ENCODE measurements at regions not wholly inside any gene's neighbourhood (a gene's known extent, or its start where the extent isn't known, plus 50 kb on each side); places are given as distances from the start of the nearest gene placed in this dataset.

- no peak for DNase-seq
- no peak for TF ChIP-seq POLR2AphosphoS5 (IDR thresholded peaks at IDR 0.05)
- TF ChIP-seq, protein P1, sequence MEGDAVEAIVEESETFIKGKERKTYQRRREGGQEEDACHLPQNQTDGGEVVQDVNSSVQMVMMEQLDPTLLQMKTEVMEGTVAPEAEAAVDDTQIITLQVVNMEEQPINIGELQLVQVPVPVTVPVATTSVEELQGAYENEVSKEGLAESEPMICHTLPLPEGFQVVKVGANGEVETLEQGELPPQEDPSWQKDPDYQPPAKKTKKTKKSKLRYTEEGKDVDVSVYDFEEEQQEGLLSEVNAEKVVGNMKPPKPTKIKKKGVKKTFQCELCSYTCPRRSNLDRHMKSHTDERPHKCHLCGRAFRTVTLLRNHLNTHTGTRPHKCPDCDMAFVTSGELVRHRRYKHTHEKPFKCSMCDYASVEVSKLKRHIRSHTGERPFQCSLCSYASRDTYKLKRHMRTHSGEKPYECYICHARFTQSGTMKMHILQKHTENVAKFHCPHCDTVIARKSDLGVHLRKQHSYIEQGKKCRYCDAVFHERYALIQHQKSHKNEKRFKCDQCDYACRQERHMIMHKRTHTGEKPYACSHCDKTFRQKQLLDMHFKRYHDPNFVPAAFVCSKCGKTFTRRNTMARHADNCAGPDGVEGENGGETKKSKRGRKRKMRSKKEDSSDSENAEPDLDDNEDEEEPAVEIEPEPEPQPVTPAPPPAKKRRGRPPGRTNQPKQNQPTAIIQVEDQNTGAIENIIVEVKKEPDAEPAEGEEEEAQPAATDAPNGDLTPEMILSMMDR (IDR thresholded peaks at IDR 0.05 in 8 of 11, conservative IDR thresholded peaks at IDR 0.05 in 3 of 11): no peak
- no peak for TF ChIP-seq POLR2A (IDR thresholded peaks at IDR 0.05)
- no peaks in the 10 kb centered on the region for H3K36me3 ChIP-seq
- no peaks in the 10 kb centered on the region for H3K9me3 ChIP-seq
- H3K27ac ChIP-seq: no peak overlapping the region
- intact Hi-C loops (cut with DNase I; ENCODE audit: low total_unique reads): no loop called here
- no peaks in the 10 kb centered on the region for H3K4me1 ChIP-seq
- H3K27me3 ChIP-seq (replicated peaks in 1 of 7): peaks cover 0 to 22% (median 0%) of the 10 kb centered on the region in 7 donors
- no peak overlapping the region for H3K4me3 ChIP-seq
- 74 to 92% (median 80%) methylated on average over 2 of the region's 2 CpGs for WGBS, 5 donors
Measured at GRCh38 chr2:45236268-45236667, 227.0 kb upstream of the SIX2 start.

DNA sequence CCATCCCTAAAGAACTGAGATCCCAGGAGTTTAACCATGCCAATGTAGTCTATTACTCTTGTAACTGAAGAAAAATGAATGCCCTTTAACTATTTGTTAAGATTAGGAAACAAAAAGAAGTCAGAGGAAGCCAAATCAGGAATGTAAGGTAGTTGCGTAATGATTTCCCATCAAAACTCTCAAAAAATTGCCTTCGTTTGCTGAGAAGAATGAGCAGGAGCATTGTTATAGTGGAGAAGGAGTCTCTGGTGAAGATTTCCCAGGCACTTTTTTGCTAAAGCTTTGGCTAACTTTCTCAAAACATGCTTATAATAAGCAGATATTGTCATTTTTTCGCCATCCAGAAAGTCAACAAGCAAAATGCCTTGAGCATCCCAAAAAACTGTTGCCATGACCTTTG, 224.0 kb upstream of the SIX2 start:
- Histone ChIP-seq H3K27ac (no peak overlapping the region), H3K27me3 (replicated peaks in 1 of 7) (peaks cover 0 to 14% (median 0%) of the 10 kb centered on the region in 7 donors), H3K4me1 (no peaks in the 10 kb centered on the region), H3K36me3 (no peaks in the 10 kb centered on the region), H3K4me3 (no peak overlapping the region), H3K9me3 (peaks cover 0 to 1% (median 0%) of the 10 kb centered on the region in 8 donors)
- TF ChIP-seq, protein P1 (IDR thresholded peaks at IDR 0.05 in 8 of 11, conservative IDR thresholded peaks at IDR 0.05 in 3 of 11): no peak
- TF ChIP-seq POLR2A (IDR thresholded peaks at IDR 0.05): no peak
- TF ChIP-seq POLR2AphosphoS5 (IDR thresholded peaks at IDR 0.05): no peak
- 78 to 90% (median 86%) methylated on average over 3 of the region's 3 CpGs for WGBS, 5 donors
- intact Hi-C loops (cut with DNase I; ENCODE audit: low total_unique reads): no loop called here
- no peak for DNase-seq

DNA sequence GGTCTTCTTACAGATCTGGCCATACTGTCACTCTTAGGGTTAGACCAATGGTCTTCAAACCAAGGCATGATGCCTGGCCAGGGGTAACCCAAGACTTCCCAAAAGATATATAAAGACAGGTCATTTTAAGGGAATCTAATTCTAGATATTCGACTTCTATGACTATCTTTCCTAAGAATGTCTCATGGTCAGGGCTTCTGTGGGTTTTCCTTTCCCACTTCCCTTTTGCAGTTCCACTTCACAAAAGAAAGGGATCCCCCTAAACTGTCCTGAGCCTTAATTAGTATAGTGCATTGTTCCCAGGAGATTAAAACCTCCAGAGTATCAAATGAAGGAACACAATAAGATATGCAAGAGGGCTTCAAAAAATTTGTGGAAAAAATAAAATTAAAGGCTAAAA, 223.6 kb upstream of the SIX2 start:
- Histone ChIP-seq H3K4me1 (no peaks in the 10 kb centered on the region), H3K9me3 (peaks cover 0 to 6% (median 1%) of the 10 kb centered on the region in 8 donors), H3K27me3 (replicated peaks in 1 of 7) (peaks cover 0 to 10% (median 0%) of the 10 kb centered on the region in 7 donors), H3K27ac (no peak overlapping the region), H3K36me3 (no peaks in the 10 kb centered on the region), H3K4me3 (no peak overlapping the region)
- 45 to 64% (median 52%) methylated on average over 1 of the region's 1 CpG for WGBS, 5 donors
- no peak for DNase-seq
- intact Hi-C loops (cut with DNase I; ENCODE audit: low total_unique reads): no loop called here
- TF ChIP-seq, protein P1 (IDR thresholded peaks at IDR 0.05 in 8 of 11, conservative IDR thresholded peaks at IDR 0.05 in 3 of 11): no peak
- TF ChIP-seq POLR2A (IDR thresholded peaks at IDR 0.05) (no peak), POLR2AphosphoS5 (IDR thresholded peaks at IDR 0.05) (no peak)

DNA sequence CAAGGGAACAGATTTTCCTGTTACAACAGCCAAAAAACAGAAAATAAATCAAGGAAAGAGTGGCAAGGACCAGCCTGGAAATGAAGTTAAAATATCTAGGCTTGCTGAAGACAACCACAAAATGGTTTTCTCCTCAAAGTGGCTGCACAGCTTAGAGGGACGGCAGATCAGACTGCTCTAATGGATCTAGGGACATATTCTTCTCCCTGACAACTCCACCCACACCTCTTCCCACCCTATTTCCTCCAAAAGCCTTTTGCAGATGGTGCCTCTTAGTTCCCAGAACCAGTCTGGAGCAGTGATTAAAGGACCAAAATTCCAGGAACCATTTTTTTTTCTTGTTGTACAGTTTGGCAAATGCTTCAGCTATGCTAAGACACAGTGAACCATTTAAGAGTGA, 220.2 kb upstream of the SIX2 start:
- TF ChIP-seq, protein P1 (IDR thresholded peaks at IDR 0.05 in 8 of 11, conservative IDR thresholded peaks at IDR 0.05 in 3 of 11): no peak
- no peak for TF ChIP-seq POLR2A (IDR thresholded peaks at IDR 0.05)
- no peak for TF ChIP-seq POLR2AphosphoS5 (IDR thresholded peaks at IDR 0.05)
- Histone ChIP-seq H3K27ac (no peak overlapping the region), H3K4me1 (peaks cover 0 to 3% (median 0%) of the 10 kb centered on the region in 6 donors), H3K4me3 (no peak overlapping the region), H3K36me3 (no peaks in the 10 kb centered on the region), H3K27me3 (replicated peaks in 1 of 7) (peaks cover 0 to 4% (median 0%) of the 10 kb centered on the region in 7 donors), H3K9me3 (peaks cover 0 to 13% (median 3%) of the 10 kb centered on the region in 8 donors)
- no peak for DNase-seq
- intact Hi-C loops (cut with DNase I; ENCODE audit: low total_unique reads): no loop called here
- WGBS, 5 donors: 18 to 75% (median 64%) methylated on average over 1 of the region's 1 CpG

Data from spleen (tissue), 11 donors.